ENCODE measurements at regions not wholly inside any gene's neighbourhood (a gene's known extent, or its start where the extent isn't known, plus 50 kb on each side); places are given as distances from the start of the nearest gene placed in this dataset.

GRCh38 chr10:54905578-54906192, 104.7 kb upstream of the PCDH15 start:
- H3K4me3 ChIP-seq (ENCODE audit: low read length): no peak overlapping the region
- no peak for DNase-seq (ENCODE audit: low read depth)
- no peak for TF ChIP-seq CTCF (conservative IDR thresholded peaks at IDR 0.05; ENCODE audit: low read length)

GRCh38 chr10:54904833-54905232, 103.8 kb upstream of the PCDH15 start:
- no peak for DNase-seq (ENCODE audit: low read depth)
- TF ChIP-seq CTCF (conservative IDR thresholded peaks at IDR 0.05; ENCODE audit: low read length): no peak
- no peak overlapping the region for H3K4me3 ChIP-seq (ENCODE audit: low read length)

GRCh38 chr10:54903745-54904144, 102.7 kb upstream of the PCDH15 start:
- no peak overlapping the region for H3K4me3 ChIP-seq (ENCODE audit: low read length)
- no peak for DNase-seq (ENCODE audit: low read depth)
- no peak for TF ChIP-seq CTCF (conservative IDR thresholded peaks at IDR 0.05; ENCODE audit: low read length)

GRCh38 chr10:54900584-54900983, 99.6 kb upstream of the PCDH15 start:
- DNase-seq (ENCODE audit: low read depth): no peak
- no peak overlapping the region for H3K4me3 ChIP-seq (ENCODE audit: low read length)
- TF ChIP-seq CTCF (conservative IDR thresholded peaks at IDR 0.05; ENCODE audit: low read length): no peak

- no peak for DNase-seq (ENCODE audit: low read depth)
- no peak for TF ChIP-seq CTCF (conservative IDR thresholded peaks at IDR 0.05; ENCODE audit: low read length)
These were observed 80.0 kb upstream of the PCDH15 start for GRCh38 chr10:54880996-54881395.

GRCh38 chr10:54869022-54869421, 68.0 kb upstream of the PCDH15 start:
- TF ChIP-seq CTCF (conservative IDR thresholded peaks at IDR 0.05; ENCODE audit: low read length): no peak
- no peak overlapping the region for H3K4me3 ChIP-seq (ENCODE audit: low read length)
- no peak for DNase-seq (ENCODE audit: low read depth)

More at GRCh38 chr10:54880996-54881395, 80.0 kb upstream of the PCDH15 start:
- H3K4me3 ChIP-seq (ENCODE audit: low read length): no peak overlapping the region

- no peak overlapping the region for H3K4me3 ChIP-seq (ENCODE audit: low read length)
- DNase-seq (ENCODE audit: low read depth): no peak
- TF ChIP-seq CTCF (conservative IDR thresholded peaks at IDR 0.05; ENCODE audit: low read length): no peak
These were observed 65.6 kb upstream of the PCDH15 start for GRCh38 chr10:54866666-54867065.

Data from AG10803 (cell line).